Neuronal stem cell (in vitro differentiated cells): ENCODE measurements at regions not wholly inside any gene's neighbourhood (a gene's known extent, or its start where the extent isn't known, plus 50 kb on each side); places are given as distances from the start of the nearest gene placed in this dataset.
A peak's percentile ranks its signal among the peaks of the same experiment; 100 is the strongest.

Source experiments
- DNase-seq: peaks from one replicate; pipeline ENCODE4 v3.0.0-alpha.2; 2013; ENCODE audit warnings: low spot score
- H2AFZ ChIP-seq: one replicate; pipeline ENCODE4 v1.6.1; 2013; ENCODE audit warnings: mild to moderate bottlenecking, low read length, inconsistent platforms
- H2AK5ac ChIP-seq: 2 replicates; pipeline ENCODE4 v1.6.1; 2013; ENCODE audit warnings: low read depth, mild to moderate bottlenecking, inconsistent platforms, low read length, moderate library complexity, mixed read lengths
- H2BK120ac ChIP-seq: 2 replicates; pipeline ENCODE4 v1.6.1; 2013; ENCODE audit warnings: low read depth, mild to moderate bottlenecking, inconsistent platforms, low read length, moderate library complexity, mixed read lengths
- H2BK12ac ChIP-seq: one replicate; pipeline ENCODE4 v1.6.1; 2013; ENCODE audit warnings: low read length, inconsistent platforms
- H2BK15ac ChIP-seq: 2 replicates; pipeline ENCODE4 v1.6.1; 2013; ENCODE audit warnings: mild to moderate bottlenecking, low read length, inconsistent platforms, mixed read lengths
- H2BK5ac ChIP-seq: one replicate; pipeline ENCODE4 v1.6.1; 2013; ENCODE audit warnings: inconsistent platforms, mild to moderate bottlenecking, low read length, moderate library complexity
- H3K14ac ChIP-seq: one replicate; pipeline ENCODE4 v1.6.1; 2013; ENCODE audit warnings: low read length, inconsistent platforms
- H3K18ac ChIP-seq: 2 replicates; pipeline ENCODE4 v1.6.1; 2013; ENCODE audit warnings: low read length, inconsistent platforms
- H3K23ac ChIP-seq: 2 replicates; pipeline ENCODE4 v1.6.1; 2013; ENCODE audit warnings: low read depth, mild to moderate bottlenecking, mixed read lengths, low read length, inconsistent platforms; ENCODE audit not compliant: poor library complexity
- H3K27ac ChIP-seq: replicated peaks from 3 replicates; pipeline ENCODE4 v1.5.1; 2013; ENCODE audit warnings: low read length, inconsistent platforms
- H3K27me3 ChIP-seq, 3 experiments: 2 replicates each; pipeline ENCODE4 v1.6.1; 2013; ENCODE audit warnings: low read length in 3 of 3, mild to moderate bottlenecking in 2 of 3, inconsistent platforms in 1 of 3, low read depth in 1 of 3, mixed read lengths in 1 of 3, moderate library complexity in 1 of 3; ENCODE audit not compliant: control insufficient read depth in 3 of 3, insufficient read depth in 3 of 3
- H3K36me3 ChIP-seq, 2 donors: replicated peaks in 1 of 2; 2 replicates each; pipeline ENCODE4 v1.6.1; 2013; ENCODE audit warnings: low read length in 2 of 2; ENCODE audit not compliant: control insufficient read depth in 2 of 2, insufficient read depth in 2 of 2
- H3K4ac ChIP-seq: 2 replicates; pipeline ENCODE4 v1.6.1; 2013; ENCODE audit warnings: inconsistent platforms, mild to moderate bottlenecking, low read length, moderate library complexity
- H3K4me1 ChIP-seq, 2 donors: 1 replicate in 1 of 2; 2 replicates in 1 of 2; pipeline ENCODE4 v1.6.1; 2013; ENCODE audit warnings: low read length in 2 of 2, low read depth in 1 of 2; ENCODE audit not compliant: control insufficient read depth in 2 of 2, insufficient read depth in 1 of 2
- H3K4me2 ChIP-seq: one replicate; pipeline ENCODE4 v1.6.1; 2013; ENCODE audit warnings: mild to moderate bottlenecking, low read length, inconsistent platforms; ENCODE audit not compliant: insufficient read depth, poor library complexity, severe bottlenecking
- H3K4me3 ChIP-seq, 2 donors: 2 replicates each; pipeline ENCODE4 v1.5.1; 2013; ENCODE audit warnings: low read length in 2 of 2, mild to moderate bottlenecking in 2 of 2, inconsistent platforms in 1 of 2, moderate library complexity in 1 of 2
- H3K79me1 ChIP-seq: one replicate; pipeline ENCODE4 v1.6.1; 2013; ENCODE audit warnings: low read depth, mild to moderate bottlenecking, inconsistent platforms, low read length, moderate library complexity
- H3K9ac ChIP-seq: one replicate; pipeline ENCODE4 v1.6.1; 2013; ENCODE audit warnings: mild to moderate bottlenecking, low read depth, low read length, inconsistent platforms; ENCODE audit not compliant: poor library complexity
- H3K9me3 ChIP-seq, 2 donors: replicated peaks in 1 of 2; 2 replicates each; pipeline versions ENCODE3 to v1.6.1; 2013; ENCODE audit warnings: low read length in 2 of 2, mild to moderate bottlenecking in 2 of 2, inconsistent platforms in 1 of 2, low read depth in 1 of 2, mixed read lengths in 1 of 2, moderate library complexity in 1 of 2; ENCODE audit not compliant: control insufficient read depth in 2 of 2, insufficient read depth in 1 of 2
- H4K8ac ChIP-seq: one replicate; pipeline ENCODE4 v1.6.1; 2013; ENCODE audit warnings: low read depth, mild to moderate bottlenecking, inconsistent platforms, low read length, moderate library complexity
- H4K91ac ChIP-seq: one replicate; pipeline ENCODE4 v1.6.1; 2013; ENCODE audit warnings: low read length, low read depth, mild to moderate bottlenecking, inconsistent platforms; ENCODE audit not compliant: poor library complexity
- WGBS, 2 donors: extraction: QIAGEN DNeasy Blood & Tissue Kit; methylation state at CpG; one replicate each; pipeline ENCODE4 v1.1.7; 2013; ENCODE audit warnings: missing lambda C conversion rate in 2 of 2, mixed read lengths in 1 of 2; ENCODE audit not compliant: insufficient read length in 2 of 2, insufficient replicate concordance in 1 of 2; ENCODE audit errors: extremely low coverage in 2 of 2; 5-methylcytosine and 5-hydroxymethylcytosine counted together

DNA sequence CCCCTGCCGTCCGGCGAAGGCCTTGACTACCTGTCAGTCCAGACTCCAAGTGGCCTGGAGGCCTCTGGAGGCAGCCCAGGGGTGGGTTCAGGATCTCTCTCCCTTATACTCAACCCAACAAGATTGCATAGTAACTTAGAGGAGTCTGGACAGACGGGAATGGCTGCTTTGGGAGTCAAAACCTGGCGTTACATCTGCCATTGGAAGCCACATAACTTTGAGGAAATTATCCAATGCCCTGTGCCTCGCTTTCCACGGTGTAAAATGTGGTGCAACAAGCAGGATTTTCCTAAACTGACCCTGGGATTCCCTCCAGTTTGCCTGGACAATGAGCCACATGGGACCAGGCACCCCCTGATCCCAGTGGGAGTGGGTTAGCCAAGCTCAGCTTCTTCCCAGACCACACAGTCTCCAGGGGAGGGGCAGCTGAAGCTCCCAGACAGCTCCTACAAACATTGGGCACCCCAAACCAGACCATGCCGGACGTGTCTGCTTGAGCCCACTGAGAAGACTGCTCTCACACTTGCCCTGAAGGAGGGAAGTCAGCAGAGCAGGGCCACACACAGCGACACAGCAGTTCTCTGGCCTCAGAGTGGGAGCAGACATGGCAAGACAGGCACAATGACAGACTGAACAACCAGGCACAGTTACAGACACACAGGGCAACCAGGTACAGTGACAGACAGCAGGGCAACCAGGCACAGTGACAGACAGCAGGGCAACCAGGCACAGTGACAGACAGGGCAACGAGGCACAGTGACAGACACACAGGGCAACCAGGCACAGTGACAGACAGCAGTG is 65.6 kb upstream of the RAB6C start:
- H2BK15ac ChIP-seq, result peak overlapping the region; percentile 10
- H3K27me3 ChIP-seq, result no peaks in the 10 kb centered on the region
- no peak overlapping the region for H4K8ac ChIP-seq
- no peak overlapping the region for H3K4me2 ChIP-seq
- H3K36me3 ChIP-seq, result no peaks in the 10 kb centered on the region
- H2AFZ ChIP-seq, result no peak overlapping the region
- no peak overlapping the region for H2BK5ac ChIP-seq
- H3K4ac ChIP-seq, result peak overlapping the region; percentile 76
- no peak for DNase-seq
- H4K91ac ChIP-seq, result no peak overlapping the region
- peak overlapping the region; percentile 63 for H3K9ac ChIP-seq
- no peaks in the 10 kb centered on the region for H3K79me1 ChIP-seq
- peak overlapping the region; percentile 25 for H3K14ac ChIP-seq
- peak overlapping the region; percentile 35 for H3K18ac ChIP-seq
- no peaks in the 10 kb centered on the region for H3K4me1 ChIP-seq
- peak overlapping the region; percentile 82 for H3K23ac ChIP-seq
- peak overlapping the region; percentile 24 for H2BK12ac ChIP-seq
- peak overlapping the region in 1 of 2 donors; percentile 53 for H3K4me3 ChIP-seq
- no peak overlapping the region for H2AK5ac ChIP-seq
- H2BK120ac ChIP-seq, result no peak overlapping the region
- H3K9me3 ChIP-seq, result peaks cover 0 to 4% of the 10 kb centered on the region in 2 donors
- H3K27ac ChIP-seq, result no peak overlapping the region
- WGBS, 2 donors, result no CpG with 5 or more reads among the region's 11 CpGs

DNA sequence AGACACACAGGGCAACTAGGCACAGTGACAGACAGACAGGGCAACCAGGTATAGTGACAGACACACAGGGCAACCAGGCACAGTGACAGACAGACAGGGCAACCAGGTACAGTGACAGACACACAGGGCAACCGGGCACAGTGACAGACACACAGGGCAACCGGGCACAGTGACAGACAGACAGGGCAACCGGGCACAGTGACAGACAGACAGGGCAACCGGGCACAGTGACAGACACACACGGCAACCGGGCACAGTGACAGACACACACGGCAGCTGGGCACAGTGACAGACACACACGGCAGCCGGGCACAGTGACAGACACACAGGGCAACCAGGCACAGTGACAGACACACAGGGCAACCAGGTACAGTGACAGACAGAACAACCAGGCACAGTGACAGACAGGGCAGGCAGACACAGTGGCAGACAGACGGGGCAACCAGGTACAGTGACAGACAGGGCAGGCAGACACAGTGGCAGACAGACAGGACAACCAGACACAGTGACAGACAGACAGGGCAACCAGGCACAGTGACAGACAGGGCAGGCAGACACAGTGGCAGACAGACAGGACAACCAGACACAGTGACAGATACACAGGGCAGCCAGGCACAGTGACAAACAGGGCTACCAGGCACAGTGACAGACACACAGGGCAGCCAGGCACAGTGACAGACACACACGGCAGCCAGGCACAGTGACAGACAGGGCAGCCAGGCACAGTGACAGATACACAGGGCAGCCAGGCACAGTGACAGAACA is 64.7 kb upstream of the RAB6C start:
- Histone ChIP-seq H3K18ac (no peak overlapping the region), H3K4ac (peak overlapping the region; percentile 76), H2BK15ac (peak overlapping the region; percentile 10), H4K8ac (no peak overlapping the region), H3K23ac (peak overlapping the region; percentile 82), H3K9me3 (peaks cover 0 to 4% of the 10 kb centered on the region in 2 donors), H3K4me3 (peak overlapping the region in 1 of 2 donors; percentile 48), H2BK5ac (no peak overlapping the region), H2BK120ac (no peak overlapping the region), H3K4me2 (no peak overlapping the region), H3K27ac (no peak overlapping the region), H3K27me3 (no peaks in the 10 kb centered on the region), H3K36me3 (no peaks in the 10 kb centered on the region), H2BK12ac (no peak overlapping the region), H2AK5ac (no peak overlapping the region), H3K4me1 (no peaks in the 10 kb centered on the region), H3K9ac (peak overlapping the region; percentile 71), H3K79me1 (no peaks in the 10 kb centered on the region), H4K91ac (no peak overlapping the region), H2AFZ (no peak overlapping the region), H3K14ac (peak overlapping the region; percentile 40)
- no CpG with 5 or more reads among the region's 11 CpGs for WGBS, 2 donors
- no peak for DNase-seq

DNA sequence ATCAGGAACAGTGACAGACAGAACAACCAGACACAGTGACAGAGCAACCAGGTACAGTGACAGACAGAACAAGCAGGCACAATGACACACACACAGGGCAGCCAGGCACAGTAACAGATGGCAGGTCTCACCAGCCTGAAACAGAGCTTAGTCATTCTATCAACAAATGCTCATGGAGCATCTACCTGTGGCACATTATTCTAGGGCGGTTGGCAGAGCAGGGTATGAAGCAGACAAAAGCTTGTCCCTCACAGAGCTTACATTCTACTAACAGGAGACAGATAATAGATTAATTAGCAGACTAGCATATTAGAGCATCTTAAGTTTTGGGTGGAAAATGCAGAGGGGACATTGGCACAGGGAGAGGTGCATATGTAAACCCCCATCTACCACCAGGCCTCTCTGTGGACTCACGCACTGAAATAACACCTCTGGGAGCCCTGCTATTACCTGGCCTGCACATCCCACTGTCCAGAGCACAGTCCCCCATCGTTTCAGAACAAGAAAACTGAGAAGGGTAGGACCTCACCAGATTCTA is 64.1 kb upstream of the RAB6C start:
- Histone ChIP-seq H3K9ac (peak overlapping the region; percentile 71), H3K9me3 (peaks cover 0 to 4% of the 10 kb centered on the region in 2 donors), H4K8ac (no peak overlapping the region), H3K18ac (no peak overlapping the region), H2BK5ac (no peak overlapping the region), H3K14ac (peak overlapping the region; percentile 40), H3K27ac (no peak overlapping the region), H3K23ac (peak overlapping the region; percentile 11), H3K4me1 (no peaks in the 10 kb centered on the region), H2BK120ac (no peak overlapping the region), H4K91ac (no peak overlapping the region), H3K4me2 (no peak overlapping the region), H2BK15ac (no peak overlapping the region), H2BK12ac (no peak overlapping the region), H3K27me3 (no peaks in the 10 kb centered on the region), H2AK5ac (no peak overlapping the region), H3K36me3 (no peaks in the 10 kb centered on the region), H3K79me1 (no peaks in the 10 kb centered on the region), H2AFZ (no peak overlapping the region), H3K4ac (no peak overlapping the region), H3K4me3 (peak overlapping the region in 1 of 2 donors; percentile 48)
- no peak for DNase-seq
- WGBS, 2 donors, result no CpG with 5 or more reads among the region's 3 CpGs

DNA sequence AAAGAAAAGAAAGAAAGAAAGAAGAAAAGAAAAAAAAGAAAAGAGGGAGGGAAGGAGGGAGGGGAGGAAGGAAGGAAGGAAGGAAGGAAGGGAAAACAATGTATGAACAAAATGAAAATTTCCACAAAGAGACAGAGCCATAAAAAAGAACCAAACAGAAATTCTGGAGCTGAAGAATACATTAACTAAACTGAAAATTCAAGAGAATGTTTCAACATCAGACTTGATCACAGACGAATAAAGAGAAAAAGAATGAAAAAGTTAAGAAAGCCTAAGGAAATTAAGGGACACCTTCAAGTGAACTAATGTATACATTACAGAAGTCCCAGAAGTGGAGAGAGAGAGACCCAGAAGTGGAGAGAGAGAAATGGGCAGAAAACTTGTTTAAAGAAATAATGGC is 60.9 kb upstream of the RAB6C start:
- Histone ChIP-seq H2AFZ (no peak overlapping the region), H2AK5ac (no peak overlapping the region), H3K79me1 (no peaks in the 10 kb centered on the region), H3K27me3 (peaks cover 0 to 12% (median 11%) of the 10 kb centered on the region in 3 experiments), H2BK12ac (no peak overlapping the region), H3K18ac (no peak overlapping the region), H4K8ac (no peak overlapping the region), H4K91ac (no peak overlapping the region), H3K23ac (no peak overlapping the region), H3K9me3 (peaks cover 0 to 4% of the 10 kb centered on the region in 2 donors), H3K4me3 (no peak overlapping the region), H3K27ac (no peak overlapping the region), H3K4ac (no peak overlapping the region), H3K36me3 (no peaks in the 10 kb centered on the region), H2BK120ac (no peak overlapping the region), H3K9ac (no peak overlapping the region), H3K14ac (no peak overlapping the region), H2BK5ac (no peak overlapping the region), H2BK15ac (no peak overlapping the region), H3K4me1 (peaks cover 0 to 9% of the 10 kb centered on the region in 2 donors), H3K4me2 (no peak overlapping the region)
- no CpG with 5 or more reads among the region's 1 CpG for WGBS, 2 donors
- no peak for DNase-seq
